OCI-LY1 (cell line): ENCODE measurements at regions not wholly inside any gene's neighbourhood (a gene's known extent, or its start where the extent isn't known, plus 50 kb on each side); places are given as distances from the start of the nearest gene placed in this dataset.

Experiments used
- H2AFZ ChIP-seq: fragments of 200-600 bp; sonication (generic), shearing (Covaris generic); 2 replicates; pipeline ENCODE4 v1.6.0; 2014; ENCODE audit warnings: antibody characterized with exemption, mild to moderate bottlenecking, low read length
- H3F3A ChIP-seq: fragments of 200-600 bp; sonication (generic), shearing (Covaris generic); 2 replicates; pipeline ENCODE4 v1.6.0; 2014; ENCODE audit warnings: mild to moderate bottlenecking, antibody characterized with exemption, low read length, moderate library complexity; ENCODE audit not compliant: insufficient read depth
- H3K27ac ChIP-seq: fragments of 200-600 bp; sonication (generic); 2 replicates; pipeline ENCODE4 v1.5.1; 2014; ENCODE audit warnings: low read length, mixed run types, mild to moderate bottlenecking, low read depth; ENCODE audit not compliant: poor library complexity, severe bottlenecking
- H3K27me3 ChIP-seq: fragments of 200-600 bp; sonication (generic); 2 replicates; pipeline ENCODE4 v1.6.0; 2014; ENCODE audit warnings: antibody characterized with exemption, mild to moderate bottlenecking, low read length, moderate library complexity; ENCODE audit not compliant: insufficient read depth
- H3K36me3 ChIP-seq: fragments of 200-600 bp; sonication (generic); 2 replicates; pipeline ENCODE4 v1.6.1; 2014; ENCODE audit warnings: mild to moderate bottlenecking, antibody characterized with exemption, low read length, moderate library complexity, mixed read lengths; ENCODE audit not compliant: insufficient read depth
- H3K4me1 ChIP-seq: fragments of 200-600 bp; sonication (generic); 2 replicates; pipeline ENCODE4 v1.5.1; 2014; ENCODE audit warnings: mild to moderate bottlenecking, low read length, moderate library complexity; ENCODE audit not compliant: insufficient read depth, severe bottlenecking
- H3K4me2 ChIP-seq: fragments of 200-600 bp; sonication (generic), shearing (Covaris generic); 2 replicates; pipeline ENCODE4 v1.6.1; 2014; ENCODE audit warnings: low read length
- H3K4me3 ChIP-seq: fragments of 200-600 bp; sonication (generic); 2 replicates; pipeline ENCODE4 v1.5.1; 2014; ENCODE audit warnings: low read length, low read depth, mild to moderate bottlenecking, mixed read lengths; ENCODE audit not compliant: poor library complexity, severe bottlenecking
- H3K79me2 ChIP-seq: fragments of 200-600 bp; shearing (Covaris generic); 2 replicates; pipeline ENCODE4 v1.6.1; 2016; ENCODE audit warnings: mixed run types, low read length, mixed read lengths; ENCODE audit not compliant: insufficient read depth
- H3K9ac ChIP-seq: fragments of 200-600 bp; sonication (generic), shearing (Covaris generic); 2 replicates; pipeline ENCODE4 v1.6.1; 2014; ENCODE audit warnings: mild to moderate bottlenecking, low read length, mixed read lengths
- H3K9me2 ChIP-seq: fragments of 200-600 bp; sonication (generic), shearing (Covaris generic); 2 replicates; pipeline ENCODE4 v1.6.1; 2014; ENCODE audit warnings: low read depth, mild to moderate bottlenecking, low read length, mixed read lengths
- H3K9me3 ChIP-seq: fragments of 200-600 bp; shearing (Covaris generic); 2 replicates; pipeline ENCODE4 v1.6.1; 2014; ENCODE audit warnings: low read length, mixed read lengths
- H4K20me1 ChIP-seq: fragments of 200-600 bp; sonication (generic), shearing (Covaris generic); 2 replicates; pipeline ENCODE4 v1.6.0; 2016; ENCODE audit warnings: mild to moderate bottlenecking, low read length; ENCODE audit not compliant: insufficient read depth
- EZH2 ChIP-seq: fragments of 200-600 bp; sonication (generic), shearing (Covaris generic); IDR thresholded peaks from 2 replicates; pipeline ENCODE4 v1.8.0; 2017; ENCODE audit warnings: borderline replicate concordance, mixed run types, mild to moderate bottlenecking, antibody characterized with exemption, low read length, moderate library complexity, mixed read lengths
- TF ChIP-seq, protein P1 (sequence below): fragments of 200-600 bp; sonication (generic), shearing (Covaris generic); IDR thresholded peaks from 2 replicates; pipeline ENCODE4 v1.5.1; 2017; ENCODE audit warnings: mild to moderate bottlenecking, antibody characterized with exemption, low read length, moderate library complexity, mixed read lengths

GRCh38 chr9:115808695-115809094, 344.9 kb upstream of the PAPPA start:
- H3K4me3 ChIP-seq, result no peak overlapping the region

GRCh38 chr9:115810166-115810565, 343.4 kb upstream of the PAPPA start:
- Histone ChIP-seq H3K9ac (no peak overlapping the region), H3K4me1 (no peaks in the 10 kb centered on the region), H3K9me3 (no peaks in the 10 kb centered on the region), H3K27me3 (no peaks in the 10 kb centered on the region), H2AFZ (no peak overlapping the region), H3K79me2 (no peaks in the 10 kb centered on the region), H3F3A (no peaks in the 10 kb centered on the region), H3K27ac (no peak overlapping the region), H3K36me3 (no peaks in the 10 kb centered on the region), H4K20me1 (no peaks in the 10 kb centered on the region), H3K9me2 (no peaks in the 10 kb centered on the region), H3K4me3 (no peak overlapping the region), H3K4me2 (no peak overlapping the region)
- TF ChIP-seq, protein P1, sequence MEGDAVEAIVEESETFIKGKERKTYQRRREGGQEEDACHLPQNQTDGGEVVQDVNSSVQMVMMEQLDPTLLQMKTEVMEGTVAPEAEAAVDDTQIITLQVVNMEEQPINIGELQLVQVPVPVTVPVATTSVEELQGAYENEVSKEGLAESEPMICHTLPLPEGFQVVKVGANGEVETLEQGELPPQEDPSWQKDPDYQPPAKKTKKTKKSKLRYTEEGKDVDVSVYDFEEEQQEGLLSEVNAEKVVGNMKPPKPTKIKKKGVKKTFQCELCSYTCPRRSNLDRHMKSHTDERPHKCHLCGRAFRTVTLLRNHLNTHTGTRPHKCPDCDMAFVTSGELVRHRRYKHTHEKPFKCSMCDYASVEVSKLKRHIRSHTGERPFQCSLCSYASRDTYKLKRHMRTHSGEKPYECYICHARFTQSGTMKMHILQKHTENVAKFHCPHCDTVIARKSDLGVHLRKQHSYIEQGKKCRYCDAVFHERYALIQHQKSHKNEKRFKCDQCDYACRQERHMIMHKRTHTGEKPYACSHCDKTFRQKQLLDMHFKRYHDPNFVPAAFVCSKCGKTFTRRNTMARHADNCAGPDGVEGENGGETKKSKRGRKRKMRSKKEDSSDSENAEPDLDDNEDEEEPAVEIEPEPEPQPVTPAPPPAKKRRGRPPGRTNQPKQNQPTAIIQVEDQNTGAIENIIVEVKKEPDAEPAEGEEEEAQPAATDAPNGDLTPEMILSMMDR, result no peak
- no peak for TF ChIP-seq EZH2

More at GRCh38 chr9:115808695-115809094, 344.9 kb upstream of the PAPPA start:
- Histone ChIP-seq H3K36me3 (no peaks in the 10 kb centered on the region), H3K79me2 (no peaks in the 10 kb centered on the region), H3K9me2 (no peaks in the 10 kb centered on the region), H4K20me1 (no peaks in the 10 kb centered on the region), H2AFZ (no peak overlapping the region), H3K27me3 (no peaks in the 10 kb centered on the region), H3K4me1 (no peaks in the 10 kb centered on the region), H3K27ac (no peak overlapping the region), H3K9ac (no peak overlapping the region), H3K4me2 (no peak overlapping the region), H3K9me3 (no peaks in the 10 kb centered on the region), H3F3A (no peaks in the 10 kb centered on the region)
- TF ChIP-seq EZH2, result no peak
- TF ChIP-seq, protein P1, result no peak

DNA sequence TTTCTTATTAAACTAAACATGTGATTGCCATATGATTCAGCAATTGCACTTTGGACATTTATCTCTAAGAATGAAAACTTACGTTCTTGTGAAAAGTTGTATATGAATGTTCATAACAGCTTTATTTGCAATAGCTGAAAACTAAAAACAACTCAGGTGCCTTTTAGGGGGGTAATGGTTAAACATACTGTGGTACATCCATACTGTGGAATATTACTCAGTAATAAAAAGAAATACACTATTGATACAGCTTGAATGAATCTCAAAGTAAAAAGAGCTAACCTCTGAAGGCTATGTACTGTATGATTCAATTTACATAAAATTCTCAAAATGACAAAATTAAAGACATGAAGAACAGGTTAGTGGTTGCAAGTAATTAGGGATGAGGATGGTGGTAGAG, 339.5 kb upstream of the PAPPA start:
- Histone ChIP-seq H3F3A (no peaks in the 10 kb centered on the region), H2AFZ (no peak overlapping the region)

More for the DNA sequence above, 339.5 kb upstream of the PAPPA start:
- H3K4me1 ChIP-seq, result no peaks in the 10 kb centered on the region
- no peaks in the 10 kb centered on the region for H3K36me3 ChIP-seq
- no peaks in the 10 kb centered on the region for H4K20me1 ChIP-seq
- no peak overlapping the region for H3K27ac ChIP-seq
- TF ChIP-seq, protein P1, result no peak
- TF ChIP-seq EZH2, result no peak
- no peak overlapping the region for H3K4me2 ChIP-seq
- H3K27me3 ChIP-seq, result no peaks in the 10 kb centered on the region
- H3K9me3 ChIP-seq, result no peaks in the 10 kb centered on the region
- H3K4me3 ChIP-seq, result no peak overlapping the region
- no peaks in the 10 kb centered on the region for H3K9me2 ChIP-seq
- H3K9ac ChIP-seq, result no peak overlapping the region
- H3K79me2 ChIP-seq, result no peaks in the 10 kb centered on the region
